ENCODE measurements at regions not wholly inside any gene's neighbourhood (a gene's known extent, or its start where the extent isn't known, plus 50 kb on each side); places are given as distances from the start of the nearest gene placed in this dataset.

DNA sequence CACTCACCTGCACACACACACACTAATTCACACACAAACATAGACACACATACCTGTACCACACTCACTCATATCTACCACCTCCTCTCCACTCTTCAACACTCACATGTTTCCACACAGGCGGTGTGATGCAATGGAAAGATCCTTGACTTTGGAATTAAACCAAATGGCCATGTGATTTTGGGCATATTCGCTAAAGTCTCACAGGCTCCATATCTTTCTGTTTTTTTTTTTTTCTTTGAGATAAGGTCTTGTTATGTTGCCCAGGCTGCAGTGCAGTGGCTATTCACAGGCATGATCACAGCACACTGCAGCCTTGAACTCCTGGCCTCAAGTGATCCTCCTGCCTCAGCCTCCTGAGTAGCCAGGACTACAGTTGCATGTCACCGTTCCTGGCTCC lies 91.1 kb upstream of the MEX3C start:
- H3K36me3 ChIP-seq (ENCODE audit: control insufficient read depth in 2 of 2, insufficient read depth in 2 of 2, low read length in 1 of 2) = no peaks in the 10 kb centered on the region
- ChIA-PET RAD21 (ENCODE audit: unreplicated experiment) (no interaction called here), POLR2A (no interaction called here), SMC1A (ENCODE audit: uncharacterized antibody, unreplicated experiment) (no interaction called here), CTCF (no interaction called here)
- H3K79me2 ChIP-seq (ENCODE audit: control insufficient read depth, insufficient read depth, low read length) = no peaks in the 10 kb centered on the region
- DNase-seq (ENCODE audit: low read depth, low spot score) (no peak), FAIRE-seq (no peak), ATAC-seq (no peak)
- in situ Hi-C loops (cut with MboI) (no loop called here), intact Hi-C loops (cut with micrococcal nuclease; ENCODE audit: unreplicated experiment) (no loop called here)
- H3K9ac ChIP-seq (ENCODE audit: control insufficient read depth, insufficient read depth, low read length) = no peak overlapping the region
- H2AFZ ChIP-seq (ENCODE audit: control insufficient read depth, low read depth, low read length) = no peak overlapping the region
- no peaks in the 10 kb centered on the region; a peak in 1 of 4 replicates for H3K27me3 ChIP-seq (replicated peaks in 1 of 2; ENCODE audit: control insufficient read depth in 2 of 2, insufficient read depth in 2 of 2, low read length in 1 of 2)
- no peaks in the 10 kb centered on the region for H4K20me1 ChIP-seq (ENCODE audit: control insufficient read depth, insufficient read depth)
- BruUV-seq (replicated peaks) = no TSS peak
- H3K4me1 ChIP-seq (ENCODE audit: control insufficient read depth, insufficient read depth, low read length) = no peaks in the 10 kb centered on the region
- no peak overlapping the region for H3K4me3 ChIP-seq
- H3K27ac ChIP-seq (ENCODE audit: control insufficient read depth, insufficient read depth) = no peak overlapping the region
- no peak overlapping the region for H3K4me2 ChIP-seq (ENCODE audit: control insufficient read depth, insufficient read depth)
- no peaks in the 10 kb centered on the region for H3K9me3 ChIP-seq (replicated peaks; ENCODE audit: control insufficient read depth, insufficient read depth, low read length)
- 42% methylated on average over 3 of the region's 3 CpGs for WGBS (ENCODE audit: insufficient coverage, insufficient replicate concordance, low lambda C conversion rate, missing lambda C conversion rate)
- TF ChIP-seq NR2C1 (IDR thresholded peaks at IDR 0.05) (no peak), TAF1 (IDR thresholded peaks at IDR 0.05; ENCODE audit: borderline replicate concordance, low read depth, low read length) (no peak), SMAD5 (IDR thresholded peaks at IDR 0.05; ENCODE audit: low read depth) (no peak), HDAC2 (IDR thresholded peaks at IDR 0.05) (no peak), SKIL (IDR thresholded peaks at IDR 0.05; ENCODE audit: low read depth, poor library complexity, severe bottlenecking) (no peak), POLR2A (IDR thresholded peaks at IDR 0.05; ENCODE audit: low read depth, low read length) (no peak), WRNIP1 (IDR thresholded peaks at IDR 0.05; ENCODE audit: borderline replicate concordance, low read depth, low read length) (no peak), CHD4 (IDR thresholded peaks at IDR 0.05) (no peak), JUNB (IDR thresholded peaks at IDR 0.05) (no peak), FOS (IDR thresholded peaks at IDR 0.05; ENCODE audit: borderline replicate concordance, extremely low read depth, insufficient read length) (no peak), PML (IDR thresholded peaks at IDR 0.05; ENCODE audit: low read length) (no peak), LARP7 (IDR thresholded peaks at IDR 0.05) (no peak), DPF2 (IDR thresholded peaks at IDR 0.05) (no peak)
- TF ChIP-seq, protein P1, sequence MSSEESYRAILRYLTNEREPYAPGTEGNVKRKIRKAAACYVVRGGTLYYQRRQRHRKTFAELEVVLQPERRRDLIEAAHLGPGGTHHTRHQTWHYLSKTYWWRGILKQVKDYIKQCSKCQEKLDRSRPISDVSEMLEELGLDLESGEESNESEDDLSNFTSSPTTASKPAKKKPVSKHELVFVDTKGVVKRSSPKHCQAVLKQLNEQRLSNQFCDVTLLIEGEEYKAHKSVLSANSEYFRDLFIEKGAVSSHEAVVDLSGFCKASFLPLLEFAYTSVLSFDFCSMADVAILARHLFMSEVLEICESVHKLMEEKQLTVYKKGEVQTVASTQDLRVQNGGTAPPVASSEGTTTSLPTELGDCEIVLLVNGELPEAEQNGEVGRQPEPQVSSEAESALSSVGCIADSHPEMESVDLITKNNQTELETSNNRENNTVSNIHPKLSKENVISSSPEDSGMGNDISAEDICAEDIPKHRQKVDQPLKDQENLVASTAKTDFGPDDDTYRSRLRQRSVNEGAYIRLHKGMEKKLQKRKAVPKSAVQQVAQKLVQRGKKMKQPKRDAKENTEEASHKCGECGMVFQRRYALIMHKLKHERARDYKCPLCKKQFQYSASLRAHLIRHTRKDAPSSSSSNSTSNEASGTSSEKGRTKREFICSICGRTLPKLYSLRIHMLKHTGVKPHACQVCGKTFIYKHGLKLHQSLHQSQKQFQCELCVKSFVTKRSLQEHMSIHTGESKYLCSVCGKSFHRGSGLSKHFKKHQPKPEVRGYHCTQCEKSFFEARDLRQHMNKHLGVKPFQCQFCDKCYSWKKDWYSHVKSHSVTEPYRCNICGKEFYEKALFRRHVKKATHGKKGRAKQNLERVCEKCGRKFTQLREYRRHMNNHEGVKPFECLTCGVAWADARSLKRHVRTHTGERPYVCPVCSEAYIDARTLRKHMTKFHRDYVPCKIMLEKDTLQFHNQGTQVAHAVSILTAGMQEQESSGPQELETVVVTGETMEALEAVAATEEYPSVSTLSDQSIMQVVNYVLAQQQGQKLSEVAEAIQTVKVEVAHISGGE (CRISPR knock-in tag; IDR thresholded peaks at IDR 0.05) = no peak
- TF ChIP-seq, protein P2, sequence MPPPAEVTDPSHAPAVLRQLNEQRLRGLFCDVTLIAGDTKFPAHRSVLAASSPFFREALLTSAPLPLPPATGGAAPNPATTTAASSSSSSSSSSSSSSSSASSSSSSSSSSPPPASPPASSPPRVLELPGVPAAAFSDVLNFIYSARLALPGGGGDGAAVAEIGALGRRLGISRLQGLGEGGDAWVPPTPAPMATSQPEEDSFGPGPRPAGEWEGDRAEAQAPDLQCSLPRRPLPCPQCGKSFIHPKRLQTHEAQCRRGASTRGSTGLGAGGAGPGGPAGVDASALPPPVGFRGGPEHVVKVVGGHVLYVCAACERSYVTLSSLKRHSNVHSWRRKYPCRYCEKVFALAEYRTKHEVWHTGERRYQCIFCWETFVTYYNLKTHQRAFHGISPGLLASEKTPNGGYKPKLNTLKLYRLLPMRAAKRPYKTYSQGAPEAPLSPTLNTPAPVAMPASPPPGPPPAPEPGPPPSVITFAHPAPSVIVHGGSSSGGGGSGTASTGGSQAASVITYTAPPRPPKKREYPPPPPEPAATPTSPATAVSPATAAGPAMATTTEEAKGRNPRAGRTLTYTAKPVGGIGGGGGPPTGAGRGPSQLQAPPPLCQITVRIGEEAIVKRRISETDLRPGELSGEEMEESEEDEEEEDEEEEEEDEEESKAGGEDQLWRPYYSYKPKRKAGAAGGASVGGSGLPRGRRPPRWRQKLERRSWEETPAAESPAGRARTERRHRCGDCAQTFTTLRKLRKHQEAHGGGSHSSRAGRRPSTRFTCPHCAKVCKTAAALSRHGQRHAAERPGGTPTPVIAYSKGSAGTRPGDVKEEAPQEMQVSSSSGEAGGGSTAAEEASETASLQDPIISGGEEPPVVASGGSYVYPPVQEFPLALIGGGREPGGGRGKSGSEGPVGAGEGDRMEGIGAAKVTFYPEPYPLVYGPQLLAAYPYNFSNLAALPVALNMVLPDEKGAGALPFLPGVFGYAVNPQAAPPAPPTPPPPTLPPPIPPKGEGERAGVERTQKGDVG (CRISPR knock-in tag; IDR thresholded peaks at IDR 0.05) = no peak
- TF ChIP-seq, protein P3, sequence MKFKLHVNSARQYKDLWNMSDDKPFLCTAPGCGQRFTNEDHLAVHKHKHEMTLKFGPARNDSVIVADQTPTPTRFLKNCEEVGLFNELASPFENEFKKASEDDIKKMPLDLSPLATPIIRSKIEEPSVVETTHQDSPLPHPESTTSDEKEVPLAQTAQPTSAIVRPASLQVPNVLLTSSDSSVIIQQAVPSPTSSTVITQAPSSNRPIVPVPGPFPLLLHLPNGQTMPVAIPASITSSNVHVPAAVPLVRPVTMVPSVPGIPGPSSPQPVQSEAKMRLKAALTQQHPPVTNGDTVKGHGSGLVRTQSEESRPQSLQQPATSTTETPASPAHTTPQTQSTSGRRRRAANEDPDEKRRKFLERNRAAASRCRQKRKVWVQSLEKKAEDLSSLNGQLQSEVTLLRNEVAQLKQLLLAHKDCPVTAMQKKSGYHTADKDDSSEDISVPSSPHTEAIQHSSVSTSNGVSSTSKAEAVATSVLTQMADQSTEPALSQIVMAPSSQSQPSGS (IDR thresholded peaks at IDR 0.05; ENCODE audit: low read length) = no peak

Measured in GM12878 (cell line).